HCT116 (cell line): ENCODE measurements at regions not wholly inside any gene's neighbourhood (a gene's known extent, or its start where the extent isn't known, plus 50 kb on each side); places are given as distances from the start of the nearest gene placed in this dataset.

Experiments used
- CTCF ChIP-seq, 3 experiments: fragments of 200-600 bp in 1 of 3; sonication (generic) in 1 of 3; IDR thresholded peaks in 2 of 3; conservative IDR thresholded peaks in 1 of 3; 2 replicates each; pipeline ENCODE4 v1.5.1; 2012 to 2017; ENCODE audit warnings: low read depth in 2 of 3, low read length in 2 of 3, antibody characterized with exemption in 1 of 3, borderline replicate concordance in 1 of 3, control low read depth in 1 of 3, mild to moderate bottlenecking in 1 of 3, mixed read lengths in 1 of 3, mixed run types in 1 of 3, moderate library complexity in 1 of 3; ENCODE audit not compliant: insufficient read depth in 1 of 3
- EZH2 ChIP-seq: fragments of 200-600 bp; sonication (generic); IDR thresholded peaks from 2 replicates; pipeline ENCODE4 v1.6.1; 2017; ENCODE audit warnings: antibody characterized with exemption, mixed run types
- JUND ChIP-seq: IDR thresholded peaks from 2 replicates; pipeline ENCODE4 v1.6.1; 2012
- POLR2AphosphoS5 ChIP-seq: IDR thresholded peaks from 2 replicates; pipeline ENCODE4 v1.6.1; 2011; ENCODE audit warnings: mild to moderate bottlenecking, low read depth, low read length, moderate library complexity
- SRF ChIP-seq: IDR thresholded peaks from 2 replicates; pipeline ENCODE4 v1.6.1; 2012; ENCODE audit warnings: low read depth
- ZFX ChIP-seq: fragments of 450-650 bp; IDR thresholded peaks from 2 replicates; pipeline ENCODE4 v1.6.1; 2017
- TF ChIP-seq, protein P1 (sequence below): IDR thresholded peaks from 2 replicates; pipeline ENCODE4 v1.6.1; 2012

DNA sequence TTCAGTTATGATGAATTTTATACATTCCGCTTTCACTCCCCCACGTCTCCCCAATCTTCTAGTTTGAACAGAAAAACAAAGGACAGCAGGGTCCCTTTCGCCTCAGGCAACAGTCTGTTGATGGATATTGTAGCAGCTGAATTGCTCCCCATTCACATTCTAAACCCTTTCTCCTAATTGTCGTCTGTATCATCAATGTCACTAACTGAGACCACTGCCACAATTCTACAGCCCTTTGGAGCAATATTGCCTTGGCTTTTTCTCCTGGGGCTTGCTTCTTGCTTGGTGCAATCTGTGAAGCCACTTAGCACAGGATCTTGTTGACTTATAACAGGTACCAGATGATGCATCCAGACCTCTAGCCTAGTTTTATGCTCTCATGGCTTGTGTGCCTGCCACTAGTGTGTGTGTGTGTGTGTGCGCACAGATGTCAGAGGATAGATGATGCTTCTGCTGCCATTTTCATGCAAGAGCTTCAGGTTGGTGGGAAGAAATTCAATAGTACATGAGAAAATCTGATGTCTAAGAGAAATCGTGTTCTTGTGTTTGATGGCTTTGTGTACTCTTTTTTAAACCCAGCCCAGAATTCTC, 195.2 kb upstream of the ISL1 start:
- no peak for TF ChIP-seq CTCF (IDR thresholded peaks at IDR 0.05 in 2 of 3, conservative IDR thresholded peaks at IDR 0.05 in 1 of 3; ENCODE audit: borderline replicate concordance in 1 of 3, insufficient read depth in 1 of 3, low read depth in 2 of 3, low read length in 2 of 3)
- TF ChIP-seq JUND: no peak
- no peak for TF ChIP-seq SRF
- TF ChIP-seq, protein P1, sequence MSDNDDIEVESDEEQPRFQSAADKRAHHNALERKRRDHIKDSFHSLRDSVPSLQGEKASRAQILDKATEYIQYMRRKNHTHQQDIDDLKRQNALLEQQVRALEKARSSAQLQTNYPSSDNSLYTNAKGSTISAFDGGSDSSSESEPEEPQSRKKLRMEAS: no peak
- no peak for TF ChIP-seq POLR2AphosphoS5
- no peak for TF ChIP-seq ZFX
- TF ChIP-seq EZH2: no peak
